ENCODE measurements at regions not wholly inside any gene's neighbourhood (a gene's known extent, or its start where the extent isn't known, plus 50 kb on each side); places are given as distances from the start of the nearest gene placed in this dataset.
"Not testable (repeated sequence)": the region's sequence is repeated elsewhere in the genome, so short reads cannot be mapped to it uniquely, and the experiment has no call there.

- no peak for DNase-seq (ENCODE audit: low read depth in 4 of 4, low spot score in 3 of 4)
Observed at GRCh38 chr6:63440057-63440456, 120.3 kb upstream of the LGSN start.

GRCh38 chr6:63440594-63440993, 120.8 kb upstream of the LGSN start:
- no peak for DNase-seq (ENCODE audit: low read depth in 4 of 4, low spot score in 3 of 4)

GRCh38 chr6:63441266-63441956, 121.6 kb upstream of the LGSN start:
- DNase-seq (ENCODE audit: low read depth in 4 of 4, low spot score in 3 of 4) = no peak

GRCh38 chr6:63442870-63443269, 123.1 kb upstream of the LGSN start:
- no peak for DNase-seq (ENCODE audit: low read depth in 4 of 4, low spot score in 3 of 4)

- no peak for DNase-seq (ENCODE audit: low read depth in 4 of 4, low spot score in 3 of 4)
Observed at GRCh38 chr6:63444768-63445167, 125.0 kb upstream of the LGSN start.

GRCh38 chr6:63446405-63446804, 125.9 kb upstream of the LOC128125822 start:
- no peak for DNase-seq (ENCODE audit: low read depth in 4 of 4, low spot score in 3 of 4)

GRCh38 chr6:63447134-63447533, 125.1 kb upstream of the LOC128125822 start:
- no peak for DNase-seq (ENCODE audit: low read depth in 4 of 4, low spot score in 3 of 4)

GRCh38 chr6:63448229-63448628, 124.1 kb upstream of the LOC128125822 start:
- no peak for DNase-seq (ENCODE audit: low read depth in 4 of 4, low spot score in 3 of 4)

GRCh38 chr6:63449714-63450113, 122.6 kb upstream of the LOC128125822 start:
- DNase-seq (ENCODE audit: low read depth in 4 of 4, low spot score in 3 of 4) = no peak

GRCh38 chr6:63451238-63451637, 121.0 kb upstream of the LOC128125822 start:
- DNase-seq (ENCODE audit: low read depth in 4 of 4, low spot score in 3 of 4) = no peak

- DNase-seq (ENCODE audit: low read depth in 4 of 4, low spot score in 3 of 4) = no peak
Observed at GRCh38 chr6:63452125-63452524, 120.2 kb upstream of the LOC128125822 start.

GRCh38 chr6:63456734-63457133, 115.5 kb upstream of the LOC128125822 start:
- no peak for DNase-seq (ENCODE audit: low read depth in 4 of 4, low spot score in 3 of 4)

- no peak for DNase-seq (ENCODE audit: low read depth in 4 of 4, low spot score in 3 of 4)
Observed at GRCh38 chr6:63458480-63459115, 113.7 kb upstream of the LOC128125822 start.

- DNase-seq (ENCODE audit: low read depth in 4 of 4, low spot score in 3 of 4) = no peak
Observed at GRCh38 chr6:63459814-63460213, 112.5 kb upstream of the LOC128125822 start.

- no peak for DNase-seq (ENCODE audit: low read depth in 4 of 4, low spot score in 3 of 4)
Observed at GRCh38 chr6:63460971-63461370, 111.3 kb upstream of the LOC128125822 start.

GRCh38 chr6:63464060-63464459, 108.2 kb upstream of the LOC128125822 start:
- no peak for DNase-seq (ENCODE audit: low read depth in 4 of 4, low spot score in 3 of 4)

- no peak for DNase-seq (ENCODE audit: low read depth in 4 of 4, low spot score in 3 of 4)
Observed at GRCh38 chr6:63465750-63466149, 106.5 kb upstream of the LOC128125822 start.

GRCh38 chr6:63466242-63466733, 106.0 kb upstream of the LOC128125822 start:
- no peak for DNase-seq (ENCODE audit: low read depth in 4 of 4, low spot score in 3 of 4)

GRCh38 chr6:63467247-63467954, 104.9 kb upstream of the LOC128125822 start:
- no peak for DNase-seq (ENCODE audit: low read depth in 4 of 4, low spot score in 3 of 4)

GRCh38 chr6:63471145-63471544, 101.1 kb upstream of the LOC128125822 start:
- DNase-seq (ENCODE audit: low read depth in 4 of 4, low spot score in 3 of 4) = not testable (repeated sequence)

- no peak for DNase-seq (ENCODE audit: low read depth in 4 of 4, low spot score in 3 of 4)
Observed at GRCh38 chr6:63471654-63472053, 100.6 kb upstream of the LOC128125822 start.

GRCh38 chr6:63475707-63476106, 96.6 kb upstream of the LOC128125822 start:
- DNase-seq (ENCODE audit: low read depth in 4 of 4, low spot score in 3 of 4) = no peak
